Keratinocyte (primary cell): ENCODE measurements at regions not wholly inside any gene's neighbourhood (a gene's known extent, or its start where the extent isn't known, plus 50 kb on each side); places are given as distances from the start of the nearest gene placed in this dataset.

Experiments
- DNase-seq: peaks from one replicate; pipeline ENCODE4 v3.0.0-alpha.2; 2011; ENCODE audit warnings: low read depth, missing footprints, low spot score
- FAIRE-seq: peaks from 2 replicates; lab custom pipeline; 2011; peaks lifted over from hg19 to GRCh38; lab: Jason Lieb, UNC
- H2AFZ ChIP-seq: 2 replicates; pipeline ENCODE4 v1.6.0; 2012; ENCODE audit warnings: low read length, control low read depth, inconsistent platforms; ENCODE audit not compliant: control insufficient read depth
- H3K27ac ChIP-seq: 2 replicates; pipeline ENCODE4 v1.5.1; 2011; ENCODE audit warnings: low read length; ENCODE audit not compliant: control insufficient read depth, insufficient read depth
- H3K27me3 ChIP-seq: 3 replicates; pipeline ENCODE4 v1.6.0; 2011; ENCODE audit warnings: low read length; ENCODE audit not compliant: control insufficient read depth, insufficient read depth; ENCODE audit errors: extremely low read depth
- H3K36me3 ChIP-seq, 2 experiments: 2 replicates in 1 of 2; 3 replicates in 1 of 2; pipeline ENCODE4 v1.5.1; 2011; ENCODE audit warnings: low read length in 2 of 2, mild to moderate bottlenecking in 1 of 2; ENCODE audit not compliant: control insufficient read depth in 2 of 2, insufficient read depth in 2 of 2; ENCODE audit errors: extremely low read depth in 1 of 2
- H3K4me1 ChIP-seq: 3 replicates; pipeline ENCODE4 v1.5.1; 2011; ENCODE audit warnings: low read length; ENCODE audit not compliant: control insufficient read depth, insufficient read depth; ENCODE audit errors: extremely low read depth
- H3K4me2 ChIP-seq: 3 replicates; pipeline ENCODE4 v1.6.0; 2011; ENCODE audit warnings: low read depth, low read length; ENCODE audit not compliant: control insufficient read depth, insufficient read depth; ENCODE audit errors: extremely low read depth
- H3K4me3 ChIP-seq, 3 experiments: fragments of 200-600 bp in 1 of 3; sonication (generic) in 1 of 3; 2 replicates in 2 of 3; 3 replicates in 1 of 3; pipeline ENCODE4 v1.5.1; 2011 to 2016; ENCODE audit warnings: low read length in 3 of 3, mild to moderate bottlenecking in 3 of 3, control low read depth in 2 of 3, inconsistent platforms in 1 of 3, low read depth in 1 of 3, mixed read lengths in 1 of 3, mixed run types in 1 of 3, moderate library complexity in 1 of 3; ENCODE audit not compliant: control insufficient read depth in 2 of 3, insufficient read depth in 2 of 3; ENCODE audit errors: extremely low read depth in 1 of 3
- H3K79me2 ChIP-seq: 2 replicates; pipeline ENCODE4 v1.6.0; 2012; ENCODE audit warnings: low read length; ENCODE audit not compliant: control insufficient read depth, insufficient read depth
- H3K9ac ChIP-seq: 3 replicates; pipeline ENCODE4 v1.6.0; 2011; ENCODE audit warnings: low read length; ENCODE audit not compliant: control insufficient read depth, insufficient read depth; ENCODE audit errors: extremely low read depth
- H3K9me1 ChIP-seq: 3 replicates; pipeline ENCODE4 v1.6.0; 2011; ENCODE audit warnings: low read length; ENCODE audit not compliant: control insufficient read depth, insufficient read depth; ENCODE audit errors: extremely low read depth
- H3K9me3 ChIP-seq: 2 replicates; pipeline ENCODE4 v1.5.1; 2012; ENCODE audit warnings: low read depth, low read length; ENCODE audit not compliant: control insufficient read depth
- H4K20me1 ChIP-seq: 3 replicates; pipeline ENCODE4 v1.6.0; 2011; ENCODE audit warnings: low read length; ENCODE audit not compliant: control insufficient read depth, insufficient read depth; ENCODE audit errors: extremely low read depth
- CTCF ChIP-seq, 3 experiments: IDR thresholded peaks in 1 of 3; conservative IDR thresholded peaks in 1 of 3; optimal IDR thresholded peaks in 1 of 3; 2 replicates in 2 of 3; 3 replicates in 1 of 3; pipeline versions ENCODE3 to v1.5.1; 2011; ENCODE audit warnings: low read length in 3 of 3, mild to moderate bottlenecking in 3 of 3, moderate library complexity in 2 of 3, control low read depth in 1 of 3, inconsistent platforms in 1 of 3; ENCODE audit not compliant: insufficient read depth in 2 of 3; ENCODE audit errors: extremely low read depth in 1 of 3
- EZH2 ChIP-seq: IDR thresholded peaks from one replicate; pipeline ENCODE4 v1.6.1; 2012; ENCODE audit warnings: inconsistent platforms, mild to moderate bottlenecking, low read length, moderate library complexity
- dilution Hi-C: fragments of 300-500 bp; cut with MboI; formaldehyde crosslinking; loops from one replicate; pipeline ENCODE4 v1.7.0; 2020; ENCODE audit warnings: low sequenced_read_pairs; ENCODE audit not compliant: extremely low pct_ligation_motif_present

GRCh38 chr1:79588719-79589118 is 582.2 kb upstream of the ADGRL4 start:
- FAIRE-seq: no peak

GRCh38 chr1:79587229-79587628 is 580.7 kb upstream of the ADGRL4 start:
- dilution Hi-C loops: no loop called here

More at GRCh38 chr1:79588719-79589118, 582.2 kb upstream of the ADGRL4 start:
- Histone ChIP-seq H3K4me3 (no peak overlapping the region), H4K20me1 (no peaks in the 10 kb centered on the region), H3K27ac (no peak overlapping the region), H3K9me1 (no peaks in the 10 kb centered on the region), H3K4me1 (no peaks in the 10 kb centered on the region), H3K4me2 (no peak overlapping the region), H3K36me3 (no peaks in the 10 kb centered on the region), H3K9me3 (no peaks in the 10 kb centered on the region), H3K79me2 (no peaks in the 10 kb centered on the region), H3K9ac (no peak overlapping the region), H2AFZ (no peak overlapping the region), H3K27me3 (no peaks in the 10 kb centered on the region)
- TF ChIP-seq CTCF (optimal IDR thresholded peaks at IDR 0.05 in 1 of 3, IDR thresholded peaks at IDR 0.05 in 1 of 3, conservative IDR thresholded peaks at IDR 0.05 in 1 of 3; ENCODE audit: extremely low read depth in 1 of 3, insufficient read depth in 2 of 3, low read length in 3 of 3): no peak
- TF ChIP-seq EZH2: no peak
- dilution Hi-C loops: no loop called here
- DNase-seq: no peak

More at GRCh38 chr1:79587229-79587628, 580.7 kb upstream of the ADGRL4 start:
- no peaks in the 10 kb centered on the region for H4K20me1 ChIP-seq
- no peak overlapping the region for H2AFZ ChIP-seq
- H3K4me3 ChIP-seq: no peak overlapping the region
- no peak overlapping the region for H3K27ac ChIP-seq
- H3K79me2 ChIP-seq: no peaks in the 10 kb centered on the region
- no peak overlapping the region for H3K9ac ChIP-seq
- H3K4me2 ChIP-seq: no peak overlapping the region
- H3K9me3 ChIP-seq: no peaks in the 10 kb centered on the region
- no peak for TF ChIP-seq EZH2
- no peak for TF ChIP-seq CTCF (optimal IDR thresholded peaks at IDR 0.05 in 1 of 3, IDR thresholded peaks at IDR 0.05 in 1 of 3, conservative IDR thresholded peaks at IDR 0.05 in 1 of 3; ENCODE audit: extremely low read depth in 1 of 3, insufficient read depth in 2 of 3, low read length in 3 of 3)
- H3K4me1 ChIP-seq: no peaks in the 10 kb centered on the region
- no peak for FAIRE-seq
- H3K27me3 ChIP-seq: no peaks in the 10 kb centered on the region
- no peaks in the 10 kb centered on the region for H3K9me1 ChIP-seq
- DNase-seq: no peak
- no peaks in the 10 kb centered on the region for H3K36me3 ChIP-seq
